GM12878 (cell line): ENCODE measurements at regions not wholly inside any gene's neighbourhood (a gene's known extent, or its start where the extent isn't known, plus 50 kb on each side); places are given as distances from the start of the nearest gene placed in this dataset.

Experiments
- ATAC-seq: fragments of 200-7000 bp; cut with Tn5 transposase; 3 replicates; pipeline ENCODE4 v1.9.1; 2020; ENCODE audit warnings: mild to moderate bottlenecking, moderate library complexity
- BruUV-seq: library from RNA; stranded (reverse); fragments of 400-500 nt; replicated peaks from 2 replicates; lab custom pipeline; 2021; lab: Mats Ljungman, UMichigan
- CTCF ChIA-PET: fragments of 300-600 bp; sonication (Branson Sonifier 250); formaldehyde crosslinking; extraction: SDS; loops from one replicate; lab custom pipeline; 2021; ENCODE audit warnings: inconsistent platforms; lab: Yijun Ruan, JAX
- POLR2A ChIA-PET: fragments of 350-600 bp; formaldehyde crosslinking; extraction: SDS; loops from one replicate; lab custom pipeline; 2021; ENCODE audit warnings: inconsistent platforms; lab: Charles Lee
- RAD21 ChIA-PET: fragments of 300-600 bp; sonication (Branson Sonifier 250); formaldehyde crosslinking; loops from one replicate; lab custom pipeline; 2023; ENCODE audit warnings: antibody characterized with exemption; ENCODE audit not compliant: unreplicated experiment; lab: Charles Lee
- SMC1A ChIA-PET: fragments of 300-600 bp; sonication (Branson Sonifier 250); formaldehyde crosslinking; loops from one replicate; lab custom pipeline; 2023; ENCODE audit not compliant: unreplicated experiment, uncharacterized antibody; lab: Charles Lee
- DNase-seq: peaks from one replicate; pipeline ENCODE4 v3.0.0-alpha.2; 2011; ENCODE audit warnings: low read depth, low spot score
- FAIRE-seq: peaks from 3 replicates; lab custom pipeline; 2011; peaks lifted over from hg19 to GRCh38; lab: Jason Lieb, UNC
- H2AFZ ChIP-seq: 2 replicates; pipeline ENCODE4 v1.6.0; 2011; ENCODE audit warnings: low read depth, low read length, control low read depth; ENCODE audit not compliant: control insufficient read depth
- H3K27ac ChIP-seq: 2 replicates; pipeline ENCODE4 v1.5.1; 2011; ENCODE audit warnings: control low read depth; ENCODE audit not compliant: control insufficient read depth, insufficient read depth
- H3K27me3 ChIP-seq, 2 experiments: replicated peaks in 1 of 2; 2 replicates each; pipeline versions ENCODE4 v1.6.0 to v1.6.1; 2011; ENCODE audit warnings: low read length in 1 of 2; ENCODE audit not compliant: control insufficient read depth in 2 of 2, insufficient read depth in 2 of 2
- H3K36me3 ChIP-seq, 2 experiments: 2 replicates each; pipeline ENCODE4 v1.5.1; 2011; ENCODE audit warnings: low read length in 1 of 2; ENCODE audit not compliant: control insufficient read depth in 2 of 2, insufficient read depth in 2 of 2
- H3K4me1 ChIP-seq: 2 replicates; pipeline ENCODE4 v1.6.1; 2011; ENCODE audit warnings: mild to moderate bottlenecking, low read length, moderate library complexity, mixed read lengths; ENCODE audit not compliant: control insufficient read depth, insufficient read depth
- H3K4me2 ChIP-seq: 2 replicates; pipeline ENCODE4 v1.6.0; 2011; ENCODE audit warnings: control low read depth; ENCODE audit not compliant: control insufficient read depth, insufficient read depth
- H3K4me3 ChIP-seq: fragments of 200-600 bp; sonication (generic); 2 replicates; pipeline ENCODE4 v1.5.1; 2016
- H3K79me2 ChIP-seq: 2 replicates; pipeline ENCODE4 v1.6.0; 2011; ENCODE audit warnings: low read length; ENCODE audit not compliant: control insufficient read depth, insufficient read depth
- H3K9ac ChIP-seq: 2 replicates; pipeline ENCODE4 v1.8.0; 2011; ENCODE audit warnings: low read length, control low read depth, mixed read lengths; ENCODE audit not compliant: control insufficient read depth, insufficient read depth
- H3K9me3 ChIP-seq: replicated peaks from 3 replicates; pipeline ENCODE4 v1.5.1; 2011; ENCODE audit warnings: mild to moderate bottlenecking, low read length; ENCODE audit not compliant: control insufficient read depth, insufficient read depth
- H4K20me1 ChIP-seq: 2 replicates; pipeline ENCODE4 v1.6.0; 2011; ENCODE audit not compliant: control insufficient read depth, insufficient read depth
- BCL11A ChIP-seq: IDR thresholded peaks from 2 replicates; pipeline ENCODE4 v1.6.1; 2011; ENCODE audit warnings: low read depth, low read length
- BMI1 ChIP-seq: fragments of 450-650 bp; IDR thresholded peaks from 2 replicates; pipeline ENCODE4 v1.6.1; 2016; ENCODE audit warnings: mild to moderate bottlenecking, moderate library complexity, borderline replicate concordance
- CHD1 ChIP-seq: IDR thresholded peaks from 2 replicates; pipeline ENCODE4 v1.6.1; 2012; ENCODE audit warnings: low read depth, low read length, improper control_type of control experiment
- CREM ChIP-seq: IDR thresholded peaks from 2 replicates; pipeline ENCODE4 v1.6.1; 2014; ENCODE audit warnings: antibody characterized with exemption, low read depth
- DPF2 ChIP-seq: fragments of 450-650 bp; IDR thresholded peaks from 2 replicates; pipeline ENCODE4 v1.6.1; 2017; ENCODE audit warnings: mild to moderate bottlenecking
- FOXK2 ChIP-seq: fragments of 450-650 bp; IDR thresholded peaks from 2 replicates; pipeline ENCODE4 v1.6.1; 2017; ENCODE audit warnings: mild to moderate bottlenecking, moderate library complexity
- NFXL1 ChIP-seq: fragments of 450-650 bp; IDR thresholded peaks from 2 replicates; pipeline ENCODE4 v1.6.1; 2017; ENCODE audit warnings: antibody characterized with exemption, mild to moderate bottlenecking, borderline replicate concordance
- NRF1 ChIP-seq: conservative IDR thresholded peaks from 2 replicates; pipeline ENCODE4 v1.6.1; 2011; ENCODE audit warnings: mild to moderate bottlenecking, low read depth, low read length, improper control_type of control experiment
- POLR2A ChIP-seq: IDR thresholded peaks from 2 replicates; pipeline ENCODE4 v1.6.1; 2011; ENCODE audit warnings: low read depth, mild to moderate bottlenecking, low read length
- RAD21 ChIP-seq: IDR thresholded peaks from 2 replicates; pipeline ENCODE4 v1.6.1; 2011; ENCODE audit warnings: mild to moderate bottlenecking, low read depth, low read length, moderate library complexity; ENCODE audit not compliant: insufficient read depth
- SREBF2 ChIP-seq: IDR thresholded peaks from 2 replicates; pipeline ENCODE4 v1.6.1; 2012; ENCODE audit warnings: mild to moderate bottlenecking, low read length
- TAF1 ChIP-seq: IDR thresholded peaks from 2 replicates; pipeline ENCODE4 v1.6.1; 2011; ENCODE audit warnings: mild to moderate bottlenecking, low read depth, low read length, borderline replicate concordance
- TCF7 ChIP-seq: IDR thresholded peaks from 2 replicates; pipeline ENCODE4 v1.6.1; 2014; ENCODE audit warnings: antibody characterized with exemption, borderline replicate concordance
- ZBED1 ChIP-seq: IDR thresholded peaks from 2 replicates; pipeline ENCODE4 v1.6.1; 2016; ENCODE audit warnings: borderline replicate concordance
- WGBS: methylation state at CpG from one replicate; pipeline ENCODE4 v1.1.6; 2016; ENCODE audit warnings: low lambda C conversion rate; ENCODE audit not compliant: insufficient replicate concordance, insufficient coverage; ENCODE audit errors: missing lambda C conversion rate; 5-methylcytosine and 5-hydroxymethylcytosine counted together
- in situ Hi-C: fragments of 300-500 bp; cut with MboI; formaldehyde crosslinking; loops from 9 replicates; pipeline ENCODE4 v1.14.3; 2018; ENCODE audit warnings: mixed read lengths
- intact Hi-C: fragments of 100-400 bp; cut with micrococcal nuclease; formaldehyde crosslinking; loops from one replicate; pipeline ENCODE4 v1.14.2; 2022; ENCODE audit not compliant: unreplicated experiment
- TF ChIP-seq, protein P1 (sequence below): IDR thresholded peaks from 2 replicates; pipeline ENCODE4 v1.6.1; 2011; ENCODE audit warnings: borderline replicate concordance, low read depth, mild to moderate bottlenecking, moderate library complexity, mixed read lengths, low read length; ENCODE audit not compliant: insufficient read depth; ENCODE audit errors: extremely low read length

DNA sequence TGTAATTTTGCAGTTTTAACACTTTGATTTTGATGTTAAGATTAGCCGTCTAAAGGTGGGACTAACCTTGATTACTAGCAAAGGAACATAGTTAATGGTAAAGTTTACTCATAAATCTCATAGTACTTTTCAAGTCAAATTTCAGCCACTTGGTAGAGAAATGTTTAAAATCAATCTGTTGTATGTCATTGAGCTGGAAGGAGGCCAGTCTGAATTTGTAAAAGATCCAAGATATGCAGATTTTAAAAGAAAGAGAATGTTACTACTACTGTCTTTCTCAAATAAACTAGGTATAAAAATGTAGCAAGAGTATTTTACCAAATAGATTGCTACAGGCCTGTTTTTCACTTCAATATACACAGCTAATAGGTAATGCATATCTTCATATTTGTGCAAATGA is 600.8 kb upstream of the SEL1L start:
- Histone ChIP-seq H3K4me3 (no peak overlapping the region), H3K36me3 (no peaks in the 10 kb centered on the region), H2AFZ (no peak overlapping the region), H3K79me2 (no peaks in the 10 kb centered on the region), H3K4me2 (no peak overlapping the region), H4K20me1 (no peaks in the 10 kb centered on the region), H3K9me3 (no peaks in the 10 kb centered on the region), H3K4me1 (no peaks in the 10 kb centered on the region), H3K27me3 (no peaks in the 10 kb centered on the region), H3K27ac (no peak overlapping the region), H3K9ac (no peak overlapping the region)
- no peak for DNase-seq
- ChIA-PET RAD21 (no interaction called here), CTCF (interaction anchor here (1.1 to 1.6 kb wide), 2 partner anchors 15 to 142 kb away, joined by 3 to 5 read pairs; no protein-coding TSS in a partner anchor), SMC1A (no interaction called here), POLR2A (no interaction called here)
- in situ Hi-C loops: no loop called here
- no peak for ATAC-seq
- no peak for FAIRE-seq
- TF ChIP-seq FOXK2 (no peak), CREM (no peak), TCF7 (no peak)
- TF ChIP-seq, protein P1, sequence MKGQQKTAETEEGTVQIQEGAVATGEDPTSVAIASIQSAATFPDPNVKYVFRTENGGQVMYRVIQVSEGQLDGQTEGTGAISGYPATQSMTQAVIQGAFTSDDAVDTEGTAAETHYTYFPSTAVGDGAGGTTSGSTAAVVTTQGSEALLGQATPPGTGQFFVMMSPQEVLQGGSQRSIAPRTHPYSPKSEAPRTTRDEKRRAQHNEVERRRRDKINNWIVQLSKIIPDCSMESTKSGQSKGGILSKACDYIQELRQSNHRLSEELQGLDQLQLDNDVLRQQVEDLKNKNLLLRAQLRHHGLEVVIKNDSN: no peak
- intact Hi-C loops: no loop called here
- no TSS peak for BruUV-seq
- WGBS: 0% methylated on average over 1 of the region's 1 CpG

DNA sequence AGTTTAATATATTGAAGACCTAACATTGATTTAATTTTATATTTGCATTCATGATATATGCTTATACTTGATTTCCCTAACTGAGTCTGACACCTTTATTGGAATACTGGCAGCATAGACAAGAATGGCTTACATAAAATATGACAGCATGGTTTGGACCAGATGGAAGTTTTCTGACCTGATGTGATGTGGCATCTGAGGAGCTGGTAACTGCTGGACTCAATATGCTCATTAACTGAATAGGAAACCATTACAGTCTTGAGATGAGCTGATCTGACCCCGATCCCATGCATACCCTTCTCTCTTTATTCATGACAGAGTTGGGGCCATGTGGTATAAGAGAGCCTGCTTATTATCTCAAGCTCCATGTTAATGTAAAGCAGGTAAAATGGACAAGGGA is 604.8 kb upstream of the SEL1L start:
- in situ Hi-C loops: no loop called here
- no peaks in the 10 kb centered on the region for H3K9me3 ChIP-seq
- H3K4me3 ChIP-seq: no peak overlapping the region
- H3K4me1 ChIP-seq: no peaks in the 10 kb centered on the region
- ChIA-PET RAD21 (no interaction called here), CTCF (interaction anchor here (0.8 to 1.2 kb wide), 3 partner anchors 11 to 30 kb away, joined by 3 read pairs; no protein-coding TSS in a partner anchor), POLR2A (no interaction called here), SMC1A (interaction anchor here (1.4 kb wide), 1 partner anchor 10 kb away, joined by 5 read pairs; no protein-coding TSS in a partner anchor)
- intact Hi-C loops: no loop called here
- FAIRE-seq: no peak
- no peak for TF ChIP-seq SREBF2
- TF ChIP-seq BCL11A: no peak
- no peak for TF ChIP-seq TAF1
- TF ChIP-seq ZBED1: no peak
- TF ChIP-seq RAD21: no peak
- TF ChIP-seq CHD1: no peak
- no peak for TF ChIP-seq BMI1
- TF ChIP-seq CREM: no peak
- no peak for TF ChIP-seq NFXL1
- TF ChIP-seq POLR2A: no peak
- no peak for TF ChIP-seq DPF2
- TF ChIP-seq NRF1: no peak
- WGBS: 0% methylated on average over 1 of the region's 1 CpG
- H3K27me3 ChIP-seq: no peaks in the 10 kb centered on the region
- no peak overlapping the region for H2AFZ ChIP-seq
- no peak overlapping the region for H3K9ac ChIP-seq
- H3K4me2 ChIP-seq: no peak overlapping the region
- no peaks in the 10 kb centered on the region for H3K79me2 ChIP-seq
- no TSS peak for BruUV-seq
- H3K27ac ChIP-seq: no peak overlapping the region
- no peaks in the 10 kb centered on the region for H4K20me1 ChIP-seq
- DNase-seq: no peak
- ATAC-seq: no peak
- no peaks in the 10 kb centered on the region for H3K36me3 ChIP-seq
